Kidney epithelial cell (primary cell): ENCODE measurements at regions not wholly inside any gene's neighbourhood (a gene's known extent, or its start where the extent isn't known, plus 50 kb on each side); places are given as distances from the start of the nearest gene placed in this dataset.

Source experiments
- DNase-seq: peaks from one replicate; pipeline ENCODE4 v3.0.0-alpha.2; 2010; ENCODE audit warnings: low read depth
- H3K27me3 ChIP-seq: 2 replicates; pipeline ENCODE4 v1.6.0; 2011; ENCODE audit warnings: low read length; ENCODE audit not compliant: control insufficient read depth, insufficient read depth
- H3K36me3 ChIP-seq: 2 replicates; pipeline ENCODE4 v1.5.1; 2011; ENCODE audit warnings: low read length; ENCODE audit not compliant: control insufficient read depth, insufficient read depth
- H3K4me3 ChIP-seq: 2 replicates; pipeline ENCODE4 v1.5.1; 2011; ENCODE audit warnings: low read depth, mild to moderate bottlenecking, control low read depth, low read length
- TF ChIP-seq, protein P1 (sequence below): IDR thresholded peaks from 2 replicates; pipeline ENCODE4 v1.5.1; 2011; ENCODE audit warnings: mild to moderate bottlenecking, moderate library complexity, low read length, control low read depth, inconsistent platforms; ENCODE audit not compliant: insufficient read depth, poor library complexity, severe bottlenecking

DNA sequence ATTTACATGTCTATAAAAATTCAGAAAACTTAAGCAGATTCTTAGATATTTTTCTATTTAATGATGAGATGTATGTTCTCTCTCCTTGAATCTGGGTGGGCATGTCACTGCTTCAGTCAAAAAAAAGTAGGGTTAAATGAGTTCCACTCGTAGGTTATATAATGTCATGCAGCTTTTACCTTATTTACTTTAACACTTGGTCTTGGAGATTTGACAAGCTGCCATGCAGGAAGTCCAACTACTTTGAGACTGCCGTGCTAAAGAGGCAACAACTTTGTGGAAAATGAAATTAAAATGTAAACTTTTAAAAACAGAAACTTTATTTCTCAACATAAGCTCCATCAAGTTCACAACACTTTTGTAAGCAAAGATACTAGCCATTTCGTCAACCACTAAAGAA, 1336.0 kb upstream of the CDH8 start:
- Histone ChIP-seq H3K36me3 (no peaks in the 10 kb centered on the region), H3K27me3 (no peaks in the 10 kb centered on the region), H3K4me3 (no peak overlapping the region)
- TF ChIP-seq, protein P1, sequence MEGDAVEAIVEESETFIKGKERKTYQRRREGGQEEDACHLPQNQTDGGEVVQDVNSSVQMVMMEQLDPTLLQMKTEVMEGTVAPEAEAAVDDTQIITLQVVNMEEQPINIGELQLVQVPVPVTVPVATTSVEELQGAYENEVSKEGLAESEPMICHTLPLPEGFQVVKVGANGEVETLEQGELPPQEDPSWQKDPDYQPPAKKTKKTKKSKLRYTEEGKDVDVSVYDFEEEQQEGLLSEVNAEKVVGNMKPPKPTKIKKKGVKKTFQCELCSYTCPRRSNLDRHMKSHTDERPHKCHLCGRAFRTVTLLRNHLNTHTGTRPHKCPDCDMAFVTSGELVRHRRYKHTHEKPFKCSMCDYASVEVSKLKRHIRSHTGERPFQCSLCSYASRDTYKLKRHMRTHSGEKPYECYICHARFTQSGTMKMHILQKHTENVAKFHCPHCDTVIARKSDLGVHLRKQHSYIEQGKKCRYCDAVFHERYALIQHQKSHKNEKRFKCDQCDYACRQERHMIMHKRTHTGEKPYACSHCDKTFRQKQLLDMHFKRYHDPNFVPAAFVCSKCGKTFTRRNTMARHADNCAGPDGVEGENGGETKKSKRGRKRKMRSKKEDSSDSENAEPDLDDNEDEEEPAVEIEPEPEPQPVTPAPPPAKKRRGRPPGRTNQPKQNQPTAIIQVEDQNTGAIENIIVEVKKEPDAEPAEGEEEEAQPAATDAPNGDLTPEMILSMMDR: no peak
- DNase-seq: no peak

DNA sequence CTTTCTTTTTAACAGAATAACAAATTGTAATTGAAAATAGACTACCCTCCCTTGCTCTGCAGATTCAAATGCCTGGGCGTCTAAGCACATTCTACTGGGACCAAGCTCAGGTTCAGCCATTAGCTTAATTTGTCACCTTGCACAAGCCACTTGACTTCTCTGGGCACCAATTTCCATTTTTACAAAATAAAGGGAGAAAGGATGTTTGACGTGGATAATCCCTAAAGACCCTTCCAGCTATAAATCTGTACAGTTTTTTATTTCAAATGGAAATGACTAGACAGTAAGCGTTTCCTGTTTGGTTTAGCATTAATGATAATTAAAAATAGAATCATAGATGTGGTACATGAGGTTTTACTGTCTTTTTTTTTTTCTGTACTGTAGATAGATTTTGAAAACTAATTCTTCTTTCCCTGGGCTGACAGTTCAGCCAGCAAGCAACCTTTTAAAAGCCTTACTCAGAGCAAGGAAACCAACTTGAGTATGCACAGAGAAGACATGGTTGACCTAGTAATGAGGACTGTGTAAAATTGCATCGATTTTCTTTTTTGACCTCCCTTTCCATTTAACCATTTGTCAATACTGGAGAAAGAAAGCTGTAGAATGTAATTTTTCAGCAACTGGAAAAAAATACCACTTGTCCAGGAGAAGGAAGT, 1329.5 kb upstream of the CDH8 start:
- TF ChIP-seq, protein P1: no peak
- H3K4me3 ChIP-seq: no peak overlapping the region

DNA sequence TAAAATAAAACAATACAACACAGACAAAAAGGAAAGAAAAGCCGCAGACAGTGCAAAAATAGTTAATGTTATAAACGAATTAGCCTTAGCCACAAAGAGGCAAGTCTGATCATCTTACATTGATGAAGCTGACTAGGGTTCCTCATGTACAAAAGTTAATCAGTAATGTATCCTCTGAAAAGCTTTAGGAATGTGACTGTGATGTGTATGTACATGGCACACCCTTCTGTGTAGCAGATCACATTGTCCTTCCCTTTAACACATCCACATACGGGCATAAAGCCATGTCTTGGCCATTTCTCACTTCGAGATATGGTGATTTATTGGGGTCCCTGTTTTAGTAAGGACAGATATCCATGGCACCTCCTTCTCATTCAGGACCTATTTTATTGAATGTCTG, 1327.5 kb upstream of the CDH8 start:
- Histone ChIP-seq H3K27me3 (no peaks in the 10 kb centered on the region), H3K36me3 (no peaks in the 10 kb centered on the region), H3K4me3 (no peak overlapping the region)
- TF ChIP-seq, protein P1: no peak
- DNase-seq: no peak

More for the DNA sequence above, 1329.5 kb upstream of the CDH8 start:
- DNase-seq: no peak
- no peaks in the 10 kb centered on the region for H3K27me3 ChIP-seq
- H3K36me3 ChIP-seq: no peaks in the 10 kb centered on the region

DNA sequence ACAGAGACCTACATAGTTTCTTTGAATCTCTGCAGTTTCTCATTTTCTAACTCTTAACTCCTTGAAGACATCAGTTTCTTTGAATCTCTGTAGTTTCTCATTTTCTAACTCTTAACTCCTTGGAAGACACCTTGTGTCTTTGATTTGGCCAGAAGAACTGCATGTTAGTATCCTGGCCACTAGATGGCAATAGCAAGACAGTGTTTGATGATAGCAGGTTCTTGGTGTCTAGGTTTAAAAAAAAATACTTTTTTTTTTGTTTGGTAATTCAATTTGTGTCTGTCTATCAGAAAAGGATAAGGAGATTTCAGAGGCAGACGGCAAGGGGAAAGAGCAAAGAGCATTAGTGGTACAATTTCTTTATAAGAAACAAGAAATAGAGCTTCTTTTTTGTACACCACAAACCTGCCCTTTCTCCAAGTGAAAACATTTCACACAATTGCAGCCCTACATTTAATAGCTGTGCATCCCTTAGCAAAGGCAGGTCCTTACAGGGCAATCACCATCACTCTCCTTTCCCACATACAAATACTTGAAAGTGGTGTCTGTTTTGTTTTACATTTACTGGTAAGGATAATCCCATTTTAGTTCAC, 1324.9 kb upstream of the CDH8 start:
- Histone ChIP-seq H3K4me3 (no peak overlapping the region), H3K27me3 (no peaks in the 10 kb centered on the region), H3K36me3 (no peaks in the 10 kb centered on the region)
- DNase-seq: peak; percentile 10
- TF ChIP-seq, protein P1: peak; percentile 83

DNA sequence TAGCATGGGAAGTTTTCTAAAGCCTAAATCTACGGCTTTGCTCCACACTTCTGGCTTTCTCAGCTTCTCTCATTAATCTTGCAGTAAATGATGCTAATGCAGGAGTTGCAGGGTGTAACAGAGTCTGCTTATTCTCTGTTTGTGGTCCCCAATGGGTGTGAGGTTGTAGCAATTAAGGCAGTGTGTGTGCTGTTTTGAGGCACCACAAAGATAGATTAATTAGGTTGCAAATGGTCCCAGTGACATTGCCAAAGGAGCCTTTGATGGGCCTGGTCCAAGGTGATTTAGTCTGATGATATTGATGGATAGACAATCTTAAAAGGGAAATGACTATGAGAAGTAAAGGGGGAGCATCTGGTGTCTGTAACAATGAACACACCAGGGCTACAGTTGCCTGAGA, 1313.7 kb upstream of the CDH8 start:
- H3K36me3 ChIP-seq: no peaks in the 10 kb centered on the region
- no peak for DNase-seq
- TF ChIP-seq, protein P1: no peak
- H3K27me3 ChIP-seq: no peaks in the 10 kb centered on the region
- H3K4me3 ChIP-seq: no peak overlapping the region

DNA sequence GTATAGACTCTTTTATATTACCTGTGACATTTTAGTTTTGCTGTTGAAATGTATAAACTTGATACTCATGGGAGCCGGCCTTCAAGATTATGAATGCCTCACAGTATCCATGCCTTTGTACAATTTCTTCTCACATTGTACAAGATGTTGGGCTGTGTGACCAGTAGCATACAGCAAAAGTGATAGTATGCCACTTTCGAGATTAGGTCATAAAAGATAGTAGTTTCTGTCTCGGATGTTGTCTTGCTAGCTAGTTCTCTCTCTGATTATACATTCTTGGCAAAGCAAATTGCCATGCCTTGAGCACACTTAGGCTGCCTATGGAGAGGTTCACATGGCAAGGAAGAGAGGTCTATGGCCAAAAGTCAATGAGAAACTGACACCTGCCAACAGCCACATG, 1309.8 kb upstream of the CDH8 start:
- DNase-seq: no peak
- no peak overlapping the region for H3K4me3 ChIP-seq
- H3K27me3 ChIP-seq: no peaks in the 10 kb centered on the region
- TF ChIP-seq, protein P1: no peak
- no peaks in the 10 kb centered on the region for H3K36me3 ChIP-seq
